NCI-H146 (cell line): ENCODE measurements at regions not wholly inside any gene's neighbourhood (a gene's known extent, or its start where the extent isn't known, plus 50 kb on each side); places are given as distances from the start of the nearest gene placed in this dataset.

Experiments used
- DNase-seq: peaks from one replicate; lab custom pipeline; 2025; lab: John Stamatoyannopoulos, UW

- DNase-seq = no peak
Measured at GRCh38 chr5:167643631-167644280, 647.7 kb upstream of the WWC1 start.

- no peak for DNase-seq
Measured at GRCh38 chr5:167644619-167645018, 646.8 kb upstream of the WWC1 start.

GRCh38 chr5:167649471-167649870, 642.0 kb upstream of the WWC1 start:
- no peak for DNase-seq

GRCh38 chr5:167652690-167653089, 638.8 kb upstream of the WWC1 start:
- DNase-seq = no peak

GRCh38 chr5:167653645-167654106, 637.8 kb upstream of the WWC1 start:
- no peak for DNase-seq

- no peak for DNase-seq
Measured at GRCh38 chr5:167657016-167657415, 634.4 kb upstream of the WWC1 start.

- no peak for DNase-seq
Measured at GRCh38 chr5:167658889-167659288, 632.6 kb upstream of the WWC1 start.

- no peak for DNase-seq
Measured at GRCh38 chr5:167661605-167662004, 629.8 kb upstream of the WWC1 start.

- DNase-seq = no peak
Measured at GRCh38 chr5:167664222-167664804, 627.1 kb upstream of the WWC1 start.

GRCh38 chr5:167665841-167666375, 625.5 kb upstream of the WWC1 start:
- DNase-seq = no peak

GRCh38 chr5:167671176-167671575, 620.3 kb upstream of the WWC1 start:
- no peak for DNase-seq

- no peak for DNase-seq
Measured at GRCh38 chr5:167673942-167674341, 617.5 kb upstream of the WWC1 start.

GRCh38 chr5:167678481-167678880, 613.0 kb upstream of the WWC1 start:
- no peak for DNase-seq

- DNase-seq = no peak
Measured at GRCh38 chr5:167684251-167684650, 607.2 kb upstream of the WWC1 start.

- DNase-seq = no peak
Measured at GRCh38 chr5:167688341-167689130, 602.9 kb upstream of the WWC1 start.

- DNase-seq = no peak
Measured at GRCh38 chr5:167694325-167695147, 596.9 kb upstream of the WWC1 start.

- no peak for DNase-seq
Measured at GRCh38 chr5:167696558-167697314, 594.7 kb upstream of the WWC1 start.

- no peak for DNase-seq
Measured at GRCh38 chr5:167699432-167699831, 592.0 kb upstream of the WWC1 start.

- DNase-seq = no peak
Measured at GRCh38 chr5:167701051-167701450, 590.4 kb upstream of the WWC1 start.

- DNase-seq = no peak
Measured at GRCh38 chr5:167702014-167702413, 589.4 kb upstream of the WWC1 start.

GRCh38 chr5:167708449-167708848, 583.0 kb upstream of the WWC1 start:
- no peak for DNase-seq
